ENCODE measurements at regions not wholly inside any gene's neighbourhood (a gene's known extent, or its start where the extent isn't known, plus 50 kb on each side); places are given as distances from the start of the nearest gene placed in this dataset.

- TF ChIP-seq CTCF (IDR thresholded peaks at IDR 0.05): no peak
- TF ChIP-seq POLR2A (IDR thresholded peaks at IDR 0.05): no peak
Measured at GRCh38 chr15:47095833-47096232, 621.5 kb upstream of the SEMA6D start.

Data from body of pancreas (tissue), 4 donors.